ENCODE measurements at regions not wholly inside any gene's neighbourhood (a gene's known extent, or its start where the extent isn't known, plus 50 kb on each side); places are given as distances from the start of the nearest gene placed in this dataset.

GRCh38 chr2:182540252-182540651 is 113.4 kb upstream of the PDE1A start:
- no peaks in the 10 kb centered on the region for H3K36me3 ChIP-seq
- H3K9me3 ChIP-seq = no peaks in the 10 kb centered on the region
- peaks cover 0 to 29% (median 17%) of the 10 kb centered on the region in 4 donors for H3K4me1 ChIP-seq
- no peak overlapping the region for H3K4me3 ChIP-seq
- WGBS, 2 donors = 71 to 72% methylated on average over 1 of the region's 1 CpG
- H3K27me3 ChIP-seq = no peaks in the 10 kb centered on the region
- no peak for DNase-seq
- no peak overlapping the region for H3K27ac ChIP-seq
- intact Hi-C loops (cut with DNase I) = loop anchor here (10.0 kb wide), 1 partner anchor 185 kb away; no protein-coding TSS in a partner anchor
- TF ChIP-seq CTCF (IDR thresholded peaks at IDR 0.05) (no peak), EP300 (IDR thresholded peaks at IDR 0.05) (no peak), POLR2A (IDR thresholded peaks at IDR 0.05) (no peak), POLR2AphosphoS5 (IDR thresholded peaks at IDR 0.05) (no peak)

- intact Hi-C loops (cut with DNase I) = loop anchor here (10.0 kb wide), 1 partner anchor 186 kb away; no protein-coding TSS in a partner anchor
- Histone ChIP-seq H3K27ac (no peak overlapping the region), H3K4me3 (no peak overlapping the region), H3K9me3 (no peaks in the 10 kb centered on the region), H3K36me3 (no peaks in the 10 kb centered on the region), H3K4me1 (peaks cover 0 to 37% (median 26%) of the 10 kb centered on the region in 4 donors), H3K27me3 (no peaks in the 10 kb centered on the region)
- TF ChIP-seq POLR2AphosphoS5 (IDR thresholded peaks at IDR 0.05) (no peak), CTCF (IDR thresholded peaks at IDR 0.05) (no peak), POLR2A (IDR thresholded peaks at IDR 0.05) (no peak)
- no peak for DNase-seq
Observed at GRCh38 chr2:182541268-182541667, 114.4 kb upstream of the PDE1A start.

GRCh38 chr2:182542501-182543258 is 115.8 kb upstream of the PDE1A start:
- no peaks in the 10 kb centered on the region for H3K27me3 ChIP-seq
- H3K36me3 ChIP-seq = no peaks in the 10 kb centered on the region
- no peak overlapping the region for H3K4me3 ChIP-seq
- no peak for TF ChIP-seq EP300 (IDR thresholded peaks at IDR 0.05)
- no peak for TF ChIP-seq CTCF (IDR thresholded peaks at IDR 0.05)
- TF ChIP-seq POLR2A (IDR thresholded peaks at IDR 0.05) = no peak
- no peak for TF ChIP-seq POLR2AphosphoS5 (IDR thresholded peaks at IDR 0.05)
- no peaks in the 10 kb centered on the region for H3K9me3 ChIP-seq
- WGBS, 2 donors = 80 to 86% methylated on average over 6 of the region's 6 CpGs
- DNase-seq = no peak
- H3K27ac ChIP-seq = peak overlapping the region; percentile 12 to 60 (median 18)
- H3K4me1 ChIP-seq = peaks cover 0 to 37% (median 27%) of the 10 kb centered on the region in 4 donors
- intact Hi-C loops (cut with DNase I) = loop anchor here (10.0 kb wide), 1 partner anchor 188 kb away; no protein-coding TSS in a partner anchor

- Histone ChIP-seq H3K36me3 (no peaks in the 10 kb centered on the region), H3K27ac (peak overlapping the region in 2 of 4 donors; percentile 40 to 60), H3K4me3 (no peak overlapping the region), H3K27me3 (no peaks in the 10 kb centered on the region), H3K4me1 (peaks cover 0 to 43% (median 27%) of the 10 kb centered on the region in 4 donors), H3K9me3 (no peaks in the 10 kb centered on the region)
- WGBS, 2 donors = 84 to 86% methylated on average over 3 of the region's 3 CpGs
- TF ChIP-seq POLR2AphosphoS5 (IDR thresholded peaks at IDR 0.05) = peak in 2 of 4 donors; percentile 13 to 53
- no peak for TF ChIP-seq EP300 (IDR thresholded peaks at IDR 0.05)
- no peak for DNase-seq
- intact Hi-C loops (cut with DNase I) = loop anchor here (10.0 kb wide), 1 partner anchor 189 kb away; no protein-coding TSS in a partner anchor
Observed at GRCh38 chr2:182543741-182544525, 117.1 kb upstream of the PDE1A start.

Measured in sigmoid colon (tissue), 6 donors.